Right lobe of liver (tissue), 6 donors: ENCODE measurements at regions not wholly inside any gene's neighbourhood (a gene's known extent, or its start where the extent isn't known, plus 50 kb on each side); places are given as distances from the start of the nearest gene placed in this dataset.
"Not testable (repeated sequence)": the region's sequence is repeated elsewhere in the genome, so short reads cannot be mapped to it uniquely, and the experiment has no call there.

Source experiments
- ATAC-seq, 4 donors: fragments of 200-7000 bp; cut with Tn5 transposase; one replicate each; pipeline ENCODE4 v1.9.1; 2020; ENCODE audit warnings: mild to moderate bottlenecking in 4 of 4, moderate library complexity in 4 of 4
- DNase-seq, 3 donors: peaks; one replicate each; pipeline ENCODE4 v3.0.0-alpha.2; 2020
- H3K27ac ChIP-seq, 3 donors: fragments of 200-600 bp; one replicate each; pipeline ENCODE4 v1.8.0; 2022
- H3K27me3 ChIP-seq, 2 donors: fragments of 200-600 bp; one replicate each; pipeline ENCODE4 v1.8.0; 2022
- H3K36me3 ChIP-seq, 4 donors: fragments of 200-600 bp; sonication (generic) in 1 of 4; one replicate each; pipeline versions ENCODE4 v1.5.1 to v1.8.0; 2017 to 2022; ENCODE audit warnings: control low read depth in 1 of 4
- H3K4me1 ChIP-seq, 4 donors: fragments of 200-600 bp; sonication (generic) in 1 of 4; one replicate each; pipeline versions ENCODE4 v1.5.1 to v1.8.0; 2017 to 2022; ENCODE audit warnings: control low read depth in 1 of 4
- H3K4me3 ChIP-seq, 3 donors: fragments of 200-600 bp; one replicate each; pipeline ENCODE4 v1.8.0; 2022
- H3K9me3 ChIP-seq, 4 donors: fragments of 200-600 bp; sonication (generic) in 1 of 4; one replicate each; pipeline versions ENCODE4 v1.5.1 to v1.8.0; 2017 to 2022; ENCODE audit warnings: control low read depth in 1 of 4
- POLR2A ChIP-seq: fragments of 450-650 bp; IDR thresholded peaks from one replicate; pipeline ENCODE4 v1.6.1; 2017; ENCODE audit warnings: antibody characterized with exemption, mild to moderate bottlenecking
- WGBS: methylation state at CpG from one replicate; pipeline ENCODE4 v1.1.6; 2018; ENCODE audit warnings: low coverage, low lambda C conversion rate; ENCODE audit not compliant: insufficient coverage; ENCODE audit errors: missing lambda C conversion rate; 5-methylcytosine and 5-hydroxymethylcytosine counted together
- intact Hi-C, 2 donors: fragments of 100-400 bp; cut with DNase I; formaldehyde crosslinking; loops; one replicate each; pipeline versions ENCODE4 v1.11.2 to v1.14.1; 2022
- TF ChIP-seq, protein P1 (sequence below), 4 donors: fragments of 200-600 bp in 3 of 4; fragments of 450-650 bp in 1 of 4; IDR thresholded peaks; one replicate each; pipeline versions ENCODE4 v1.5.1 to v1.8.0; 2016 to 2022; ENCODE audit warnings: antibody characterized with exemption in 4 of 4, mild to moderate bottlenecking in 2 of 4
- donor health status: DM: no; HTN: yes; CAD: no.
- donor health status: DM: no; HTN: no; CAD: no.
- donor health status: DM: no; HTN: no; CAD: no.
- donor health status: DM: no; HTN: yes; CAD: no.
- donor health status: DM: no; HTN: yes; CAD: no.

DNA sequence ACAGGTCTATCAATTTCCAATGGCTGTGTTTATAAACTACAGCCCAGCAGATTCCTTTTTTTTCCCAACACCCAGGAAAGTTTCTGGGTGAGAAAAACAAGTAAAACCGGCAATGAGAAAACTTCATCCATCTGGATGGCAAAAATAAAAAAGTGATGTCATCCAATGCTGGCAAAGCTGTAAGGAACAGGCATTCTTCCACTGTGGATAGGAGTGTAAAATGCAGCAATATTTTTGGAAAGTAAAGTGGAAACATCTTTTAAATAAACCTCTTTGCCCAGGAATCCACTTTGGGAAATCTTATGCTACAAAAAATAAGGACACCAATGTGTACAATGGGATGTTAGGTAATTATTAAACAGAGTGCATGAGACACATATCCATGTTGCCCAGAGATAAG, 102.1 kb upstream of the NT5E start:
- no peaks in the 10 kb centered on the region for H3K27me3 ChIP-seq
- H3K4me1 ChIP-seq, result no peaks in the 10 kb centered on the region
- ATAC-seq (no peak), DNase-seq (no peak)
- 53% methylated on average over 1 of the region's 1 CpG for WGBS
- H3K4me3 ChIP-seq, result no peak overlapping the region
- H3K27ac ChIP-seq, result no peak overlapping the region
- H3K36me3 ChIP-seq, result no peaks in the 10 kb centered on the region
- H3K9me3 ChIP-seq, result no peaks in the 10 kb centered on the region
- intact Hi-C loops, result no loop called here
- no peak for TF ChIP-seq POLR2A
- TF ChIP-seq, protein P1, sequence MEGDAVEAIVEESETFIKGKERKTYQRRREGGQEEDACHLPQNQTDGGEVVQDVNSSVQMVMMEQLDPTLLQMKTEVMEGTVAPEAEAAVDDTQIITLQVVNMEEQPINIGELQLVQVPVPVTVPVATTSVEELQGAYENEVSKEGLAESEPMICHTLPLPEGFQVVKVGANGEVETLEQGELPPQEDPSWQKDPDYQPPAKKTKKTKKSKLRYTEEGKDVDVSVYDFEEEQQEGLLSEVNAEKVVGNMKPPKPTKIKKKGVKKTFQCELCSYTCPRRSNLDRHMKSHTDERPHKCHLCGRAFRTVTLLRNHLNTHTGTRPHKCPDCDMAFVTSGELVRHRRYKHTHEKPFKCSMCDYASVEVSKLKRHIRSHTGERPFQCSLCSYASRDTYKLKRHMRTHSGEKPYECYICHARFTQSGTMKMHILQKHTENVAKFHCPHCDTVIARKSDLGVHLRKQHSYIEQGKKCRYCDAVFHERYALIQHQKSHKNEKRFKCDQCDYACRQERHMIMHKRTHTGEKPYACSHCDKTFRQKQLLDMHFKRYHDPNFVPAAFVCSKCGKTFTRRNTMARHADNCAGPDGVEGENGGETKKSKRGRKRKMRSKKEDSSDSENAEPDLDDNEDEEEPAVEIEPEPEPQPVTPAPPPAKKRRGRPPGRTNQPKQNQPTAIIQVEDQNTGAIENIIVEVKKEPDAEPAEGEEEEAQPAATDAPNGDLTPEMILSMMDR (IDR thresholded peaks at IDR 0.05), result no peak

DNA sequence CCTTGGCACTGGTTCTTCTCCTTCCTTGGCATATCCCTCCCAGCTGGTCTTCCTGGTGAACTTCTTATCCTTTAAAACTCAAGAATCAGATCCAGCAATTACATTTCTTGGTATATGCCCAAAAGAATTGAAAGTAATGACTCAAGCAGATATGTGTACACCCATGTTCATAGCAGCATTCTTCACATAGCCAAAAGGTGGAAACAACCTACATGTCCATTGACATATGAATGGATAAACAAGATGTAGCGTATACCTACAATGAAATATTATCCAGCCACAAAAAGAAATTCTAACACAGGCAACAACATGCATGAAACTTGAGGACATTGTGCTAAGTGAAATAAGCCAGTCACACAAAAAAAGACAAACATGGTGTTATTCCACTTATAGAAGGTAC, 103.7 kb upstream of the NT5E start:
- Histone ChIP-seq H3K27ac (no peak overlapping the region), H3K4me3 (no peak overlapping the region), H3K36me3 (no peaks in the 10 kb centered on the region), H3K4me1 (no peaks in the 10 kb centered on the region), H3K27me3 (no peaks in the 10 kb centered on the region), H3K9me3 (no peaks in the 10 kb centered on the region)
- no peak for DNase-seq
- intact Hi-C loops, result no loop called here
- ATAC-seq, result no peak
- TF ChIP-seq POLR2A, result no peak
- TF ChIP-seq, protein P1 (IDR thresholded peaks at IDR 0.05), result no peak
- WGBS, result 94% methylated on average over 1 of the region's 1 CpG

DNA sequence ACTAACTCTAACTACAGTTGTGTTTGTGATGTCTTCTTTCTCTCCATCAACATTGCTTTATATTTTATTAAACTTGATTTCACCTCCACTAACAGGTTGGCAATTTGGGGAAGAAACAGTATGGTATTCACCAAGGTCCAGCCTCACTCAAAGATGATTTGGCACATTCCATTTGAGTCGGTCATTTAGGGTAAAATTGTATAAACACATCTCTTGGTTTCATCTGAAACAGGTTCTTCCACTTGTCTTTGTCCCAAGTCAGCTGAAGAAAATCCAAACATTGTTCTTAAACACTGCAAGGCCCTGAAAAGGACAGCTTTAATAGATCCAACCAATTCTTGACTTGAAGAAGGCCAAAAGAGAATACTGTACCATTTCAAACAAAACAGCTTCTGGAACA, 104.9 kb upstream of the NT5E start:
- no peaks in the 10 kb centered on the region for H3K4me1 ChIP-seq
- no peaks in the 10 kb centered on the region for H3K9me3 ChIP-seq
- intact Hi-C loops, result no loop called here
- DNase-seq (no peak), ATAC-seq (no peak)
- no peaks in the 10 kb centered on the region for H3K27me3 ChIP-seq
- H3K27ac ChIP-seq, result no peak overlapping the region
- WGBS, result 41% methylated on average over 1 of the region's 1 CpG
- no peak overlapping the region for H3K4me3 ChIP-seq
- TF ChIP-seq POLR2A, result no peak
- TF ChIP-seq, protein P1 (IDR thresholded peaks at IDR 0.05), result no peak
- H3K36me3 ChIP-seq, result no peaks in the 10 kb centered on the region

DNA sequence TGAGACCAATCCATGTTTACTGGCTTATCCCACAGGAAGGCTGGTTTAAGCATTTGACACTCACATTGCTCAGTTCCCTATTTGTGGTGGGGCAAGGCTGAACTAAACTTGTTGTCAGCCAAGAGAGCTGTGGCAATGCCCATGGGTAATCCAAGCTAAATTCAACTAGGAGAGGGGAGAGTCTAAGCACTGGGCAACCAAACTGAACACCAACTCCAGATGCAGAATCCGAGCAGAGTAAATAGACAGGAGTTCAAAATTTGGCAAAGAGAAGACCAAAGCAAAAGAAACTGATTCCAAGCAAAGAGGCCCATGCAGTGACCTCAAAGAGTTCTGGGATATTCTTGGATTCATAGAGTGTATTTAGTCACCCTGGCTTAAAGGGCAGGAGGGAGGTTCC, 106.5 kb upstream of the NT5E start:
- Histone ChIP-seq H3K27me3 (no peaks in the 10 kb centered on the region), H3K36me3 (no peaks in the 10 kb centered on the region), H3K4me1 (no peaks in the 10 kb centered on the region), H3K4me3 (no peak overlapping the region), H3K9me3 (no peaks in the 10 kb centered on the region), H3K27ac (no peak overlapping the region)
- WGBS, result no CpG with 5 or more reads among the region's 1 CpG
- TF ChIP-seq, protein P1 (IDR thresholded peaks at IDR 0.05), result no peak
- no peak for TF ChIP-seq POLR2A
- no peak for ATAC-seq
- intact Hi-C loops, result no loop called here
- no peak for DNase-seq

DNA sequence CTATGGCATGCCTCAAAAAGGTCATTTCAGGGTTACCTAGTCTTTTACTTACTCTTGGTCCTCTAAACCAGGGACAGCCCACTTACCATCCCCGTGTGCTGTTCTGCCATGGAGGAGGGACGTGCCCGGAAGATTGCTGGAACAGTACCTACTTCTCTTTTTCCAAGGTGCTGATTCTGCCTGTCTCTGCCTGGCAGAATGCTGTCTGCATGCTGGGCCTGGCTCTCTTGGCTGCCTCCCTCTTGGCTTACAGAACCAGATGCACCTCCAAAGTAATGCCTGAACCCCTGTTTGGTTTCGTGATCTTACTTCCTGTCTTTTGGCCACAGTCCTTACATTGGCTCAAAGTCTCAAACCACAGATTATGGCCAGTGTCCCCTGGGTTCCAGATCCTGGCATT, 120.7 kb upstream of the NT5E start:
- H3K4me1 ChIP-seq, result no peaks in the 10 kb centered on the region
- H3K27ac ChIP-seq, result no peak overlapping the region
- ATAC-seq (no peak), DNase-seq (no peak)
- no peak overlapping the region for H3K4me3 ChIP-seq
- no peaks in the 10 kb centered on the region for H3K27me3 ChIP-seq
- intact Hi-C loops, result no loop called here
- H3K9me3 ChIP-seq, result no peaks in the 10 kb centered on the region
- no peaks in the 10 kb centered on the region for H3K36me3 ChIP-seq
- WGBS, result 42% methylated on average over 2 of the region's 4 CpGs
- TF ChIP-seq POLR2A, result no peak
- TF ChIP-seq, protein P1 (IDR thresholded peaks at IDR 0.05), result no peak

DNA sequence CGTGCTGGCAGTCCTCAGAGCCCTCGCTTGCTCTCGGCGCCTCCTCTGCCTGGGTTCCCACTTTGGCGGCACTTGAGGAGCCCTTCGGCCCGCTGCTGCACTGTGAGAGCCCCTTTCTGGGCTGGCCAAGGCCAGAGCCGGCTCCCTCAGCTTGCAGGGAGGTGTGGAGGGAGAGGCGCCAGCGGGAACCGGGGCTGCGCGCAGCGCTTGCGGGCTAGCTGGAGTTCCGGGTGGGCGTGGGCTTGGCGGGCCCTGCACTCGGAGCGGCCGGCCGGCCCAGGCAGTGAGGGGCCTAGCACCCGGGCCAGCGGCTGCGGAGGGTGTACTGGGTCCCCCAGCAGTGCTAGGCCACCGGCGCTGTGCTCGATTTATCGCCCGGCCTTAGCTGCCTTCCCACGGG, 124.1 kb upstream of the NT5E start:
- H3K4me1 ChIP-seq, ATAC-seq, DNase-seq, H3K27me3 ChIP-seq, H3K4me3 ChIP-seq, H3K27ac ChIP-seq, H3K9me3 ChIP-seq, intact Hi-C loops, H3K36me3 ChIP-seq: not testable (repeated sequence)
- 49% methylated on average over 6 of the region's 31 CpGs for WGBS
